ENCODE measurements at regions not wholly inside any gene's neighbourhood (a gene's known extent, or its start where the extent isn't known, plus 50 kb on each side); places are given as distances from the start of the nearest gene placed in this dataset.

DNA sequence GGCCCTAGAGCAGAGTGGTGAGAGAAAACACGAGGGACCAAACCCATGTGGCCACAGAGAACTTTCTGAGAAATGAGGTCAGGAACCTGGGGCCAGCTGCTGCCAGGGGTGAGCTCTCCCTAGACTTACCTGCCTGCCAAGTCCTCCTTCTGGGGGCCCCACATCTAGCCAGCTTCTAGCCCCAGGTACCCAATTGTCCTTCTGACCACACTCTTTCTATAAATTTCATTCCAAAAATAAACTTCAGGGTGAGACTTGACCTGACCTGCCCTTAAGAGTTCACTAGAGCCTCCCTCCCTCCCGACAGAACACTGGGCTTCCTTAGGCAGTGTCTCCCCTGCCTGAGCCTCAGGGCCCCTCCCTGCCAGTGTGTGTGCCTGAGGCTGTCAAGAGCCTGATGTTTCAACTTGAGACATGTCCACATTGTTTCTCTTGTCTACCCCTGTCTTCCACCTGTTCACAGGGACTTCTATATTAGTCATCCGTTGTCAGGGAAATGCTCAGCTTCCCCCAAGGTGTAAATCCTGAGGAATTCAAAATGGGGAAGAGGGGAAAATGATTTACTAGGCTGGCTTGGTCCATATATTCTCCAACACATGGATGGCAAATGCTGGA lies 312.8 kb upstream of the TLE3 start:
- no peak for DNase-seq (ENCODE audit: low read depth)
- TF ChIP-seq, protein P1, sequence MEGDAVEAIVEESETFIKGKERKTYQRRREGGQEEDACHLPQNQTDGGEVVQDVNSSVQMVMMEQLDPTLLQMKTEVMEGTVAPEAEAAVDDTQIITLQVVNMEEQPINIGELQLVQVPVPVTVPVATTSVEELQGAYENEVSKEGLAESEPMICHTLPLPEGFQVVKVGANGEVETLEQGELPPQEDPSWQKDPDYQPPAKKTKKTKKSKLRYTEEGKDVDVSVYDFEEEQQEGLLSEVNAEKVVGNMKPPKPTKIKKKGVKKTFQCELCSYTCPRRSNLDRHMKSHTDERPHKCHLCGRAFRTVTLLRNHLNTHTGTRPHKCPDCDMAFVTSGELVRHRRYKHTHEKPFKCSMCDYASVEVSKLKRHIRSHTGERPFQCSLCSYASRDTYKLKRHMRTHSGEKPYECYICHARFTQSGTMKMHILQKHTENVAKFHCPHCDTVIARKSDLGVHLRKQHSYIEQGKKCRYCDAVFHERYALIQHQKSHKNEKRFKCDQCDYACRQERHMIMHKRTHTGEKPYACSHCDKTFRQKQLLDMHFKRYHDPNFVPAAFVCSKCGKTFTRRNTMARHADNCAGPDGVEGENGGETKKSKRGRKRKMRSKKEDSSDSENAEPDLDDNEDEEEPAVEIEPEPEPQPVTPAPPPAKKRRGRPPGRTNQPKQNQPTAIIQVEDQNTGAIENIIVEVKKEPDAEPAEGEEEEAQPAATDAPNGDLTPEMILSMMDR (conservative IDR thresholded peaks at IDR 0.05; ENCODE audit: low read depth, low read length) = no peak
- H3K4me3 ChIP-seq (ENCODE audit: low read depth, low read length) = no peak overlapping the region

DNA sequence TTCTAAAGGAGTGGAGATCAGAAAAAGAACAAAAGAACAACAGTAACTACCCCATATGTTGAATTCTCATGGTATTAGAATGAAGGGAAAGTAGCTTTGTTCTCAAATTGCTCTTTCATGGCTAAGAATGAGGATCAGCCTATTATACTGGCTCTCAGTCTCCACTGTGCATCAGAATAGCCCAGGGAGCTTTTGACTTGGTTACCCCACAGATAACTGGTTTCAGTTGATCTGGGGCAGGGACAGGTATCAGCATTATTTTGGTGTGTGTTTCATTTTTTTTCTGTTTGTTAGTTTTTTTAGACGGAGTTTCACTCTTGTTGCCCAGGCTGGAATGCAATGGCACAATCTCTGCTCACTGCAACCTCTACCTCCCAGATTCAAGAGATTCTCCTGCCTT lies 311.7 kb upstream of the TLE3 start:
- no peak overlapping the region for H3K4me3 ChIP-seq (ENCODE audit: low read depth, low read length)
- TF ChIP-seq, protein P1 (conservative IDR thresholded peaks at IDR 0.05; ENCODE audit: low read depth, low read length) = no peak
- no peak for DNase-seq (ENCODE audit: low read depth)

GRCh38 chr15:70407955-70408354 lies 310.2 kb upstream of the TLE3 start:
- H3K4me3 ChIP-seq (ENCODE audit: low read depth, low read length) = no peak overlapping the region
- TF ChIP-seq, protein P1 (conservative IDR thresholded peaks at IDR 0.05; ENCODE audit: low read depth, low read length) = no peak
- no peak for DNase-seq (ENCODE audit: low read depth)

- no peak for DNase-seq (ENCODE audit: low read depth)
- no peak overlapping the region for H3K4me3 ChIP-seq (ENCODE audit: low read depth, low read length)
- TF ChIP-seq, protein P1 (conservative IDR thresholded peaks at IDR 0.05; ENCODE audit: low read depth, low read length) = no peak
Observed at GRCh38 chr15:70407336-70407670, 309.6 kb upstream of the TLE3 start.

- TF ChIP-seq, protein P1 (conservative IDR thresholded peaks at IDR 0.05; ENCODE audit: low read depth, low read length) = no peak
- H3K4me3 ChIP-seq (ENCODE audit: low read depth, low read length) = no peak overlapping the region
- no peak for DNase-seq (ENCODE audit: low read depth)
Observed at GRCh38 chr15:70406617-70407335, 309.1 kb upstream of the TLE3 start.

GRCh38 chr15:70401709-70402108 lies 304.0 kb upstream of the TLE3 start:
- TF ChIP-seq, protein P1 (conservative IDR thresholded peaks at IDR 0.05; ENCODE audit: low read depth, low read length) = no peak
- H3K4me3 ChIP-seq (ENCODE audit: low read depth, low read length) = no peak overlapping the region
- DNase-seq (ENCODE audit: low read depth) = no peak
